SU-DHL-6 (cell line): ENCODE measurements at regions not wholly inside any gene's neighbourhood (a gene's known extent, or its start where the extent isn't known, plus 50 kb on each side); places are given as distances from the start of the nearest gene placed in this dataset.

ENCODE experiments used
- CTCF ChIP-seq: fragments of 200-600 bp; sonication (generic); IDR thresholded peaks from one replicate; pipeline ENCODE4 v1.5.1; 2017; ENCODE audit warnings: antibody characterized with exemption, mild to moderate bottlenecking, low read length, moderate library complexity; ENCODE audit not compliant: insufficient read depth, poor library complexity, severe bottlenecking
- EZH2phosphoT487 ChIP-seq: fragments of 200-600 bp; sonication (generic), shearing (Covaris generic); conservative IDR thresholded peaks from 2 replicates; pipeline ENCODE4 v1.6.1; 2018; ENCODE audit warnings: mild to moderate bottlenecking, antibody characterized with exemption, low read length, moderate library complexity, mixed read lengths

- TF ChIP-seq CTCF (no peak), EZH2phosphoT487 (no peak)
Measured at GRCh38 chr17:33908363-33909064, 346.6 kb upstream of the CCL2 start.
